ENCODE measurements at regions not wholly inside any gene's neighbourhood (a gene's known extent, or its start where the extent isn't known, plus 50 kb on each side); places are given as distances from the start of the nearest gene placed in this dataset.

- no peak for TF ChIP-seq SP1 (IDR thresholded peaks at IDR 0.05)
- TF ChIP-seq, protein P1, sequence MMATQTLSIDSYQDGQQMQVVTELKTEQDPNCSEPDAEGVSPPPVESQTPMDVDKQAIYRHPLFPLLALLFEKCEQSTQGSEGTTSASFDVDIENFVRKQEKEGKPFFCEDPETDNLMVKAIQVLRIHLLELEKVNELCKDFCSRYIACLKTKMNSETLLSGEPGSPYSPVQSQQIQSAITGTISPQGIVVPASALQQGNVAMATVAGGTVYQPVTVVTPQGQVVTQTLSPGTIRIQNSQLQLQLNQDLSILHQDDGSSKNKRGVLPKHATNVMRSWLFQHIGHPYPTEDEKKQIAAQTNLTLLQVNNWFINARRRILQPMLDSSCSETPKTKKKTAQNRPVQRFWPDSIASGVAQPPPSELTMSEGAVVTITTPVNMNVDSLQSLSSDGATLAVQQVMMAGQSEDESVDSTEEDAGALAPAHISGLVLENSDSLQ (IDR thresholded peaks at IDR 0.05): no peak
- TF ChIP-seq FOXA1 (IDR thresholded peaks at IDR 0.05): no peak
- no peak for TF ChIP-seq FOXM1 (IDR thresholded peaks at IDR 0.05; ENCODE audit: borderline replicate concordance)
- TF ChIP-seq ARNT (IDR thresholded peaks at IDR 0.05): no peak
- no peak for TF ChIP-seq TARDBP (IDR thresholded peaks at IDR 0.05)
- TF ChIP-seq BHLHE40 (IDR thresholded peaks at IDR 0.05; ENCODE audit: borderline replicate concordance): no peak
- TF ChIP-seq L3MBTL2 (conservative IDR thresholded peaks at IDR 0.05): no peak
- TF ChIP-seq ELF4 (IDR thresholded peaks at IDR 0.05): no peak
- no peak for TF ChIP-seq NFRKB (IDR thresholded peaks at IDR 0.05)
- TF ChIP-seq HDGF (IDR thresholded peaks at IDR 0.05; ENCODE audit: borderline replicate concordance): no peak
- TF ChIP-seq SUZ12 (IDR thresholded peaks at IDR 0.05): no peak
- no peak for TF ChIP-seq CTBP1 (IDR thresholded peaks at IDR 0.05; ENCODE audit: borderline replicate concordance)
- TF ChIP-seq ZNF384 (IDR thresholded peaks at IDR 0.05): no peak
- TF ChIP-seq LEF1 (IDR thresholded peaks at IDR 0.05; ENCODE audit: borderline replicate concordance): no peak
- no peak for DNase-seq (ENCODE audit: extremely low spot score)
- POLR2A ChIA-PET: no interaction called here
- CTCF ChIA-PET: no interaction called here
Measured at GRCh38 chr2:217219164-217219520, 359.3 kb upstream of the TNP1 start.

DNA sequence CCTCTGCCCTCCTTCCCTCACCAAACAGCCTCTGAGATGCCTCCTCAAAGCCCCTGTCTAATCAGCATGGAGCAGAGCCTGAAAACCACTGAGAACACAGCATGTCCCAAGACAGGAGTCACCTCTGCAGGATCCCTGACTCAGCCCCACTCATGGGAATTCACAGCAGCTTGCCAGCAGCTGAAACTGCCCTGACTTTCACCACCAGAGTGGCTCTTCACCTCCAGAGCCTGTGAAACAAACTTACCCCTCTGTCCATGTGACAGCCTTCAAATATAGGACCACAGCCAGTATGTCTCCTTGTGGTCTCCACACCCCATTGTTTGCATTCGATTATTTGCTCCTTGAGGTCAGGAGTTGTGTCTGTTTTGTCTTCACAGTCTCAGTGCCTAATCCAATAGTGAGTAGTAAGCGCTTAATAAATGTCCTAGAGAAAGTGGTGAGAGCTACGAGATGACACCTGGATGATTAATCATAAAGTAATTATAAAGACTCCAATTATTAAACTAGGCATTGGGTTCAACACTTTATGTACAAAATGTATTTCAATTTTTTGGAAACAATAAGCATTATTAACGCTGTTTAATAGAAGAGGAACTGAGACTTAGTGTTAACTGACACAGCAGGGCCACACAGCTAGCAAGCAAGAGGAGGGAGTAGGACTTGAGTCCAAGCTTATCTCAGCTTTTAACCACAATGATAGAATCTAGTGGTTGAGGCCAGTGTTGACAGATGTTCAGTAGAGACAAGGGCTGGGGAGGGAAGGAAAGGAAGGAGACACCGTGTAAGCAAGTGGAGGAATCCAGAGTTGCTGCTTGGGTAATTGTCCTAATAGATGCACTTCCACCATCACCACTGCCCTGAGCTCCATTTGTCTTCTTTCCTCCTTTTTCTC lies 358.7 kb upstream of the TNP1 start:
- DNase-seq (ENCODE audit: extremely low spot score): no peak
- ChIA-PET POLR2A (no interaction called here), CTCF (no interaction called here)
- TF ChIP-seq TARDBP (IDR thresholded peaks at IDR 0.05) (no peak), CTBP1 (IDR thresholded peaks at IDR 0.05; ENCODE audit: borderline replicate concordance) (no peak), L3MBTL2 (conservative IDR thresholded peaks at IDR 0.05) (no peak), LEF1 (IDR thresholded peaks at IDR 0.05; ENCODE audit: borderline replicate concordance) (no peak), ARNT (IDR thresholded peaks at IDR 0.05) (no peak), HDGF (IDR thresholded peaks at IDR 0.05; ENCODE audit: borderline replicate concordance) (no peak), FOXA1 (IDR thresholded peaks at IDR 0.05) (no peak), ELF4 (IDR thresholded peaks at IDR 0.05) (no peak), NFRKB (IDR thresholded peaks at IDR 0.05) (no peak), SP1 (IDR thresholded peaks at IDR 0.05) (no peak), ZNF384 (IDR thresholded peaks at IDR 0.05) (no peak), BHLHE40 (IDR thresholded peaks at IDR 0.05; ENCODE audit: borderline replicate concordance) (no peak), FOXM1 (IDR thresholded peaks at IDR 0.05; ENCODE audit: borderline replicate concordance) (no peak), FOXK2 (IDR thresholded peaks at IDR 0.05) (no peak), SUZ12 (IDR thresholded peaks at IDR 0.05) (no peak)
- TF ChIP-seq, protein P1 (IDR thresholded peaks at IDR 0.05): no peak

DNA sequence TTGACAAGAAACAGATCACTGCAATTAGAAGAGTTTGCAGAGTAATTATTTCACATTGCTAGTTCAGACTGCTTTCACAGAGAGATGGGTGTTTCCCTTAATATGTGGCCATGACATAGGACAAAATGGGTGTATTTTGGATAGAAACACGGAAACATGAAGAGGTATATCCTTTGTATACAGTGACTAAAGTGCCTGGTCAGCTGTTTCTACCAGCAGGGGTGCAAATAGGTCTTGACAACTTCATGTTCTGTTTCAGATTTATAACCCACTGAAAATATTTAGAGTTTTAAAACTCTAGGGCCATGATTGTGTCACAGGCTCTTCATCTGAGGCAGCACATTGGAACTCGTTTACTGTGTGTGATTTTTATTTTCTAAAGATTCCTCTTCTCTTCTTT lies 357.1 kb upstream of the TNP1 start:
- CTCF ChIA-PET: no interaction called here
- POLR2A ChIA-PET: no interaction called here
- DNase-seq (ENCODE audit: extremely low spot score): no peak
- TF ChIP-seq SUZ12 (IDR thresholded peaks at IDR 0.05) (no peak), BHLHE40 (IDR thresholded peaks at IDR 0.05; ENCODE audit: borderline replicate concordance) (no peak), NFRKB (IDR thresholded peaks at IDR 0.05) (no peak), ELF4 (IDR thresholded peaks at IDR 0.05) (no peak), LEF1 (IDR thresholded peaks at IDR 0.05; ENCODE audit: borderline replicate concordance) (no peak), FOXK2 (IDR thresholded peaks at IDR 0.05) (no peak), ZNF384 (IDR thresholded peaks at IDR 0.05) (no peak)
- TF ChIP-seq, protein P1 (IDR thresholded peaks at IDR 0.05): no peak

- TF ChIP-seq SP1 (IDR thresholded peaks at IDR 0.05) (no peak), HDGF (IDR thresholded peaks at IDR 0.05; ENCODE audit: borderline replicate concordance) (no peak), SUZ12 (IDR thresholded peaks at IDR 0.05) (no peak), CTBP1 (IDR thresholded peaks at IDR 0.05; ENCODE audit: borderline replicate concordance) (no peak), BHLHE40 (IDR thresholded peaks at IDR 0.05; ENCODE audit: borderline replicate concordance) (no peak), ARNT (IDR thresholded peaks at IDR 0.05) (no peak), FOXA1 (IDR thresholded peaks at IDR 0.05) (no peak), FOXM1 (IDR thresholded peaks at IDR 0.05; ENCODE audit: borderline replicate concordance) (no peak), FOXK2 (IDR thresholded peaks at IDR 0.05) (no peak), LEF1 (IDR thresholded peaks at IDR 0.05; ENCODE audit: borderline replicate concordance) (no peak), ELF4 (IDR thresholded peaks at IDR 0.05) (no peak), TARDBP (IDR thresholded peaks at IDR 0.05) (no peak), ZNF384 (IDR thresholded peaks at IDR 0.05) (no peak), NFRKB (IDR thresholded peaks at IDR 0.05) (no peak), L3MBTL2 (conservative IDR thresholded peaks at IDR 0.05) (no peak)
- TF ChIP-seq, protein P1 (IDR thresholded peaks at IDR 0.05): no peak
- POLR2A ChIA-PET: no interaction called here
- no peak for DNase-seq (ENCODE audit: extremely low spot score)
- CTCF ChIA-PET: no interaction called here
Measured at GRCh38 chr2:217216316-217216715, 356.5 kb upstream of the TNP1 start.

- no peak for DNase-seq (ENCODE audit: extremely low spot score)
- POLR2A ChIA-PET: no interaction called here
- no peak for TF ChIP-seq SUZ12 (IDR thresholded peaks at IDR 0.05)
- TF ChIP-seq, protein P1 (IDR thresholded peaks at IDR 0.05): 0 out of 2 replicates have a peak, but pooled peaks have one; percentile 5
- CTCF ChIA-PET: no interaction called here
Measured at GRCh38 chr2:217215877-217216276, 356.0 kb upstream of the TNP1 start.

Data from HEK293T (cell line).